ENCODE measurements at regions not wholly inside any gene's neighbourhood (a gene's known extent, or its start where the extent isn't known, plus 50 kb on each side); places are given as distances from the start of the nearest gene placed in this dataset.
"Not testable (repeated sequence)": the region's sequence is repeated elsewhere in the genome, so short reads cannot be mapped to it uniquely, and the experiment has no call there.

DNA sequence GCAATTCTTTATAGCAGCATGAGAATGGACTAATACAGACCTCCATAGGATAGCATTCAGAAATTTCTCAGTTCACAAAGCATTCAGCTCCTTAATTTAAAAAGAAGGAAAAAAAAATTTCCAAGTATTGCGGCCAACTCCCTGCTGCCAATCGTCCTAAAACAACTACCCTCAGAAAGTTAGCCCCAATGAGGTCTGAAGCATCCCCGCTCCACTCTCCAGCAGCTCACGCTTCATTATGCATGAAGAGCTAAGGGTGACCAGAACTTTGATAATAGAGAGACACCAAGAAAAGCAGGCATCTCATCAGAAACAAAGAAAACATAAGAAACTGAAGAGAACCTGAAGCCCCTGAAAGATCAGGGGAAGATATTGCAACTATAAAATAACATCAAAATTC lies 172.8 kb upstream of the NUDT4 start:
- DNase-seq (ENCODE audit: low read depth, low spot score) = no peak

DNA sequence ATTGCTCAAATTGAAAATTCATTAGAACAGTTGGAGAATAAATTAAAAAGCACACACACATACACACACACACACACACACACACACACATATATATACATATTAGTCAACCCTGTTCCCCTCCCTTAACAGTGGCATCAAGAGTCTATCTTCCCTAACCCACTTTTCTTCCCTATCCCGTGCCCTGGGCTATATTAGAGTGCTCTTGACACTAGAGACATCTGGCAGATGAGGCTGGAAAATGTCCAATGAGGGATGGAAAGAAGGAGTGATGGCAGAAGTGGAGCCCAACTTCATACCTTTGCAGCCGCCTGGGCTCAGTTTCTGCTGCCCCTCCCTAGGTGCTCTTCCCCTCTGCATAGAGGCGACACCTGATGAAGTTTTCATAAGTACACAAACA lies 172.4 kb upstream of the NUDT4 start:
- no peak for DNase-seq (ENCODE audit: low read depth, low spot score)

GRCh38 chr12:93208011-93208410 lies 169.7 kb upstream of the NUDT4 start:
- no peak for DNase-seq (ENCODE audit: low read depth, low spot score)

DNA sequence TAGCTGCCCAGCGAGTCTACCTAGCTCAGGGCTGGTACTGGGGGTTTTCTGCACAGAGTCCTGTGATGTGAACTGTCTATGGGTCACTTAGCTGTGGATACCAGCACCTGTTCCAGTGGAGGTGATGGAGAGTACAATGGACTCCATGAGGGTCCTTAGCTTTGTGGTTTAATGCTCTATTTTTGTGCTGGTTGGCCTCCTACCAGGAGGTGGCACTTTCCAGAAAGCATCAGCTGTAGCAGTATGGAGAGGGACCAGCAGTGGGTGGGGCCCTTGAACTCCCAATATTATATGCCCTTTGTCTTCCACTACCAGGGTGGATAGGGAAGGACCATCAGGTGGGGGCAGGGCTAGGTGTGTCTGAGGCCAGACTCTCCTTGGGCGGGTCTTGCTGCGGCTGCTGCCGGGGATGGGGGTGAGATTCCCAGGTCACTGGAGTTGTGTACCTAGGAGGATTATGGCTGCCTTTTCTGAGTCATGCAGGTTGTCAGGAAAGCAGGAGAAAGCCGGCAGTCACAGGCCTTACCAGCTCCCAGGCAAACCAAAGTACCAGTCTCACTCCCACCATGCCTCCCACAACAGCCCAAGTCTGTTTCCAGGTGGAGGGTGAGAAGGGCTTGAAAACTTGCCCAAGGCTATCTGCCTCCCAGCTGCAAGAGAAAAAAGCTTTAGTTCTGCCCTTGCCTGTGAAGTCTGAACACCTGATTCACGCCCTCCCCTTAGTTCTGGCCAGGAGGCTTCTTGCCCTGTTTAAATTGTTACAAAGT lies 163.0 kb upstream of the NUDT4 start:
- DNase-seq (ENCODE audit: low read depth, low spot score) = no peak

GRCh38 chr12:93215290-93215678 lies 162.4 kb upstream of the NUDT4 start:
- DNase-seq (ENCODE audit: low read depth, low spot score) = no peak

DNA sequence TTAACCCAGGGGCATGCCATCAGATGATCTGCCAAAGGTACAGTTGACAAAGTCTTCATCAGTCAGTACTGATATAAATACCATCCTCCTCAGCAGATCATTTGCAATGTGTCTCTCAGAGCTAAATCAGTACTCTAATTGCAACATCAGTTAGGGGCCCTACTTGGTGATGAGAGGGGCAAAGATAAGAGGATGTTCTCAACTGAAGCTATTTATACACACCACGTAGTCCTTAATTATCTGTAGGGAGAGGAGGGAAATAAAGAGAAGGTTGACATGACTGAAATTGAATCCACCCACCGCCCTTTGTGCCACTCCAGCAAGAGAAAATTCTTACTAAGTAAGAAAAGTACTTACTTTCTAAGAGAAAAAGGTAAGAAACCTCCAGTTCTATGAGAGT lies 157.8 kb upstream of the NUDT4 start:
- no peak for DNase-seq (ENCODE audit: low read depth, low spot score)

DNA sequence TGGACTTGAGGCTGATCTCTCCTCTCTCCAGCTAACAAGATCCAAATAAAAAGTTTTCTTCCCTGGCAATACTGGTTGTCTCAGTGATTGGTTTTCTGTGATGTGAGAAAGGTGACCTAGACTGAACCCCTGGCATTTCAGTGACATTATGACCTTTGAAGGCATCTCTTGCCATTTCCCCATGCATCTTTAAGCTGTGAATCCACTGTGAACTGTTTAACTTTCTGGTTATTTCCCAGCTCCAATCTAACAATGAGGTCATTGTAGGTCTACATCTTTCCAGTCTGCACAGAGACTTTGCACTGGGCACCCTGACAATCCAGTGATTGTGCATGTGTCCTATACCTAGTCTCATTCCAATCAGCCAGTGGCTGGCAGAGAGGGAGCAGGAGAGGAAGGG lies 155.9 kb upstream of the NUDT4 start:
- no peak for DNase-seq (ENCODE audit: low read depth, low spot score)

DNA sequence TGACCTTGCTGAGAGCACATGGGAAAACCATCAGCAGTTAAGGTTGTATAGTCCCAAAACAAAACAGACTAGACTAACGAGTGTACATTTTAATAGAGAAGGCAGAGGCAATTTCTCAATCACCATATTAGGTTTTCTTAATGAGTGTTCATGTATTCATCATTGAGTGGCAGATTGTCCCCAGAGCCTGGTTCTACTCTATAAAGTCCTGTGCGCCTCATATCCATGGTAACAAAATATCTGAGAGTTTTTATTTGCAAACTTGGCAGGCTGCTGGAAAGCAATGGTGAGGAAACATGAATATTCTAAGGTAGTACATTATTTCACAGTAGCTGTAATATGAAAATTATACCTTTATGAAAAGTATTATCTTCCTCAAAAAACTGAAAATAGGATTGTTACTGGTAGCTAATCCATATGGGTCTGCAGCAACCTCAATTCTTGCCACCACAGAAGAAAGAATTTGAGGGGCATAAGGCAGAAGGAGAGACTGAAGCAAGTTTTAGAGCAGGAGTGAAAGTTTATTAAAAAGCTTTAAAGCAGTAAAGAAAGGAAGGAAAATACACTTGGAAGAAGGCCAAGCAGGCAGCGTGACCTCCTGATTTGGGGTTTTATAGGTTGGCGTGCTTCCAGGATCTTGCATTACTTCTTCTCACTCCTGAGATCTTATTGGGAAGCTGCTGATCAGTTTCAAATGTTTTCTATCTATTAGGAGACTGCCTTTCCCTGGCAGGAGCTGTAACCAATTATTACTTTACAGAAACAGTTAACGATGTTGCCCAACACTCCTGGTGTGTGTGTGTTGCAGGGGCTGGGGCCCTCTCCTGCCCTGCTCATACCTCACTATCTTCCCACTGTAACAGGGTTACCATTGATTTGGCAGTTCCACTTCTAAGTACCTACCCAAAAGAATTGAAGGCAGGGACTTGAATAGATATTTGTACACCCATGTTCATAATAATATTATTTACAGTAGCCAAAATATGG lies 154.0 kb upstream of the NUDT4 start:
- DNase-seq (ENCODE audit: low read depth, low spot score) = peak; percentile 53

DNA sequence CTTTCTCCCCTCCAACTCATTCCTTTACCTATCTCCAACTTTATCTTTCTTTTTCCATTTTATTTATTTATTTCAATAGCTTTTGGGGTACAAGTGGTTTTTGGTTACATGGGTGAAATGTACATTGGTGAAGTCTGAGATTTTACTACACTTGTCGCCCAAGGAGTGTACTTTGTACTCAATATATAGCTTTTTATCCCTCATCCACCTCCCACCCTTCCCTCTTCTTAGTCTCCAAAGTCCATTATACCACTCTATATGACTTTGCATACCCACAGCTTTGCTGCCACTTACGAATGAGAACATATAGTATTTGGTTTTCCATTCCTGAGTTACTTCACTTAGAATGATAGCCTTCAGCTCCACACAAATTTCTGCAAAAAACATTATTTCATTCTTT lies 152.6 kb upstream of the NUDT4 start:
- DNase-seq (ENCODE audit: low read depth, low spot score) = no peak

- DNase-seq (ENCODE audit: low read depth, low spot score) = no peak
Observed at GRCh38 chr12:93226361-93226760, 151.4 kb upstream of the NUDT4 start.

GRCh38 chr12:93229494-93230325 lies 148.0 kb upstream of the NUDT4 start:
- DNase-seq (ENCODE audit: low read depth, low spot score) = no peak

DNA sequence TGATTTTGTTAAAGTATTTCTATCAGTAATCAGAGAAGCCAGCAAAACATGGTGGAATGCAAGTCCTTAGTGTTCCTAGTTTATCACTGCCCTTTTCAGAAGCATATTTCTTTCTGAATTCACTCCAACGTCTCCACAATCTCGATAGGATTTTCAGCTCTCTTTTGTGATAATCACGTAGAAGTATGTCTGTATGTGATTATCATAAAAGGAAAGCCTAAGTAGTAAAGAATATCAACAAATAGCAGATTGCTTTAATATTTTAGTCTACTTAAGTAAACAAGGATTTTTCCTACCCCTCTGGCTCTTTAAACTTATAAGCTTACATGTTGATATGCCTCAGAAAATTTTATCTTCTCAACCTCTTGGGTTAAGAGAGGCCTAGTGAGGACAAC lies 147.4 kb upstream of the NUDT4 start:
- DNase-seq (ENCODE audit: low read depth, low spot score) = no peak

DNA sequence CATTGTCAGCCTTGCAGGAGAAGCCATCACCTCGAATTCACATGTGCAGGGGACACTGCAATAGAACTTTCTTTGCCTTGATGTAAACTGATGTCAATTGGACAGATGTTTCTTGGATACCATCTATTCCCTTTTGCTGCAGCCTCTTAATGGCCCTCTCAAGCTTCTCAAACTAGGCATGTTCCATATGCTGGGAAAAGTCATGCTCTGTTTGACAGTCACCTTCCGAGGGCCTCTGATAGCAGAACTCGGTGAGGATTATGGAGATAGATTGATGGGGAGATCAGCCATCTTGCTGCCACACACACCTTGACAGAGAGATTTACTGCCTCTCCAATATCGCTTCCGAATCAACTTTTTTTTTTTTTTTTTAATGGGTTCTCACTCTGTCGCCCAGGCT lies 145.8 kb upstream of the NUDT4 start:
- DNase-seq (ENCODE audit: low read depth, low spot score) = no peak

GRCh38 chr12:93234641-93235040 lies 143.1 kb upstream of the NUDT4 start:
- no peak for DNase-seq (ENCODE audit: low read depth, low spot score)

- no peak for DNase-seq (ENCODE audit: low read depth, low spot score)
Observed at GRCh38 chr12:93235881-93236280, 141.8 kb upstream of the NUDT4 start.

- no peak for DNase-seq (ENCODE audit: low read depth, low spot score)
Observed at GRCh38 chr12:93237235-93237915, 140.3 kb upstream of the NUDT4 start.

DNA sequence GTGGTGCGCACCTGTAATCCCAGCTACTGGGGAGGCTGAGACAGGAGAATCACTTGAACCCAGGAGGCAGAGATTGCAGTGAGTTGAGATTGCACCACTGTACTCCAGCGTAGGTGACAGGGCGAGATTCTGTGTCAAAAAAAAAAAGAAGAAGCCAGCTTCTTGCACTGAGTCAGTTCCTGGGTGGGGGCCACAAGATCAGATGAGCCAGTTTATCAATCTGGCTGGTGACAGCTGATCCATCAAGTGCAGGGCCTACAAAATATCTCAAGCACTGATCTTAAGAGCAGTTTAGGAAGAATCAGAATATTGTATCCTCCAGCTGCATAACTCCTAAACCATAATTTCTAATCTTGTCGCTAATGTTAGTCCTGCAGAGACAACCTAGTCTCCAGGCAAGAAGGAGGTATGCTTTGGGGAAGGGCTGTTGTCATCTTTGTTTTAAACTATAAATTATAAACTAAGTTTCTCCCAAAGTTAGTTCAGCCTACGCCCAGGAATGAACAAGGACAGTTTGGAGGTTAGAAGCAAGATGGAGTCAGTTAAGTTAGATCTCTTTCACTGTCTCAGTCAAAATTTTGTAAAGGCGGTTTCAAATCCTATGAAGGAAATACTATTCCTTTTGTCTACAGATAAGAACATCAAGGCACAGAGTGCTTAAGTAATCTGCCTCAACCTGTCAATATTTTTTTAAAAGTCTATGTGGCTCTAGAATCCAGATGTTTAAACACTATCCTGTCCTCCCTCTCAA lies 139.0 kb upstream of the NUDT4 start:
- not testable (repeated sequence) for DNase-seq (ENCODE audit: low read depth, low spot score)

DNA sequence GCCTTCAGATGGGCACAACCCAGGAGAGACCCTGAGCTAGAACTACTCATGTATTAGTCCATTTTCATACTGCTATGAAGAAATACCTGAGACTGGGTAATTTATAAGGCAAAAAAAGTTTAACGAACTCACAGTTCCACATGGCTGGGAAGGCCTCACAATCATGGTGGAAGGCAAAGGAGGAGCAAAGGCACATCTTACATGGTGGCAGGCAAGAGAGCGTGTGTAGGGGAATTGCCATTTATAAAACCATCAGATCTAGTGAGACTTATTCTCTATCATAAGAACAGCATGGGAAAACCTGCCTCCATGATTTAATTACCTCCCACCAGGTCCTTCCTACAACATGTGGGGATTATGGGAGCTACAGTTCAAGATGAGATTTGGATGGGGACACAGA lies 137.9 kb upstream of the NUDT4 start:
- not testable (repeated sequence) for DNase-seq (ENCODE audit: low read depth, low spot score)

DNA sequence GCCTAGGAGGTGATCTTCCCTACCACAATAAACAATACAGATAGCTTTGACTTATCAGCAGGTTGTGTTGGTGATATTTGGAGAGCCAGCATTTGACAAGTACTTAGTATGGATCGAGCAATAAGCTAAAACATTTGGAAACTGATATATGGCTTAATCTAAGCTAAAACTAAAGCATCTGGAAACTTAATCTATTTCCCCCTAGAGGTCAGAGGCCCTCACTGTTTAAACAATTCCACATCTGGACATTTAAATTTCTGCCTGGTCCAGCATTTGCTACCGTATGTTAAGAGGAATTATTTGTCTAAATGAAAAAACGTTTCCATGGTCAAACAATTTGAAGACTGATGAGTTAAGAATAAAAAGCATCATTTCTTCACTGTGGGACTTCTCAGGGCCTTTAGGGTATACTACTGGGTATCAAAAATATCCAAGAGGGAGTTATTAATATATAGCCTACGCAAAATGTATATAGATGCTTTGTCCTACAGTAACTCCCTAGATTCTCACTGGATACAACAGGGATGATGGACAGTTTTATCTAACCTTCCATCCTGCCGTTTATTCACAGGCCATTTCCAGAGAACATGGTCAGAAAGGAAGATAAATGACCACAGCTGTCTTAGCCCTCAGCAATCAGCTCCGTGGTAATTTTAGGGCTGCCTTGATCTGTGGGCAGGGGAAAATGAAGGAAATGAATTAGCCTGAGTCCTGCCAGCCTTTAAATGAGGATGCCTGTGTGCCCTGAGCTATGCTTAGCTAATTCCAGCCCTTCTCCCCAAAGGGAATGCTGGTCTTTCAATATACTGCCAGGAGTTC lies 135.4 kb upstream of the NUDT4 start:
- DNase-seq (ENCODE audit: low read depth, low spot score) = no peak

DNA sequence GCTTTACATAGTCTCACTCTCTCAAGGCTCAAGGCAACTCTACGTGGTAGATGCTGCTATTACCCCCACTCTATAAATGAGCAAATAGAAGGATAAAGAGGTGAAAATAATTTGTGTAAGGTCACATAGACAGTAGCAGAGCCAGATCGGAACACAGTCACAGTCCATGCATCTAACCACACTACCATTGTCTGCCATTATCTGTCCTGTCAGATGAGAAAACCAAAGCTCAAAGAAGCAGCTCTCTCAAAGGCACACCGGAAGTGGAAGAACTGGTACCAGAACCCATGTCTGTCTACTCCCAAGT lies 134.4 kb upstream of the NUDT4 start:
- no peak for DNase-seq (ENCODE audit: low read depth, low spot score)
